ENCODE measurements at regions not wholly inside any gene's neighbourhood (a gene's known extent, or its start where the extent isn't known, plus 50 kb on each side); places are given as distances from the start of the nearest gene placed in this dataset.
A peak's percentile ranks its signal among the peaks of the same experiment; 100 is the strongest.

DNA sequence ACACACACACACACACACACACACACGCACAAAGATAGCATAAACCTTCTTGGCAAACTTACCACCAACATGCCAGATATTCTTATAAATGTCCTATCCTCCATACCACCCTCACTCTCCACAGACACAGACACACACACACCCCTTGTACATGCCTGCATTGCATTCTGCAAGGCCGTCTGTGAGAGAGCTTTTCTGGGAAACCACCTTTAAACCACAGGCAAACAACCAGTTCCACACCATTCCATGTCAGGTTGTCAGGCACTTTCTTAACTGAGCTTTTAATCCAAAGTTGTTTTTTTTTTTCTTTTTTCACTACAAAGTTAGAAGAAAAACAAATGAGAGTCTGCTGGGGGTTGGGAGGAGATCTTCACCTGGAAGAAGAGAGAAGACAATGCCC, 221.1 kb downstream of the C1D start:
- DNase-seq (ENCODE audit: low read depth, low spot score), result no peak
- Histone ChIP-seq H3K36me3 (ENCODE audit: insufficient read depth, low read length) (no peaks in the 10 kb centered on the region), H3K9ac (ENCODE audit: insufficient read length) (no peak overlapping the region), H3K9me3 (ENCODE audit: low read depth, low read length) (no peaks in the 10 kb centered on the region), H3K4me3 (no peak overlapping the region), H3K27ac (no peak overlapping the region)
- TF ChIP-seq EZH2 (IDR thresholded peaks at IDR 0.05) (no peak), POLR2AphosphoS5 (IDR thresholded peaks at IDR 0.05; ENCODE audit: borderline replicate concordance, low read depth, low read length) (no peak), FOXP2 (optimal IDR thresholded peaks at IDR 0.05; ENCODE audit: control extremely low read depth, extremely low read length, insufficient read depth) (no peak)

DNA sequence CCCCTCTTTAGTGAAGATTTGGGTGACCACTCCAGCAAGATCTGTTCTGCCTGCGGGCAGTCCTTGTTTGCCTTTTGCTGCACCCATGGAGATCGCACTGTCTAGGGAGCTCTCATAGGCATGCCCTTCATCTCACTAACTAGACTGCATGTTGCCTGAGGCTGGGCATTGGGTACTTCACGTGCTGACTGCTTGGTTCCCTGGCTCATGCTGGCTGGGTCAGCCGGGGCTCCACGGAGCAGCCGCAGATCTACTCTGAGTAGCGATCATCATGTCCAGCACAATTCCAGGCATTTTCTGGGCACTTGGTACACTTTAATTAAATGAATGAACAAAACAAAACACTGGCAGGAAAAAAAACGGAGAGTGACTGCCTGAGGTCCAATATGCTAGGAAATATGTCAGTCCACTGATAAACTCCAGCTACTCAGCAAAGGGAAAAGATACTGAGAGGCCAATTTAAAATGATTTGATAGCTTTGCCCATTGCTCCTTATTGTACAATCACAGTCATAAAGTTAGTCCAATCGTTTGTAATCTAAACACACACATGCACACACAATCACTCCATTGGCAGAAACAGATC, 220.3 kb downstream of the C1D start:
- no peak for DNase-seq (ENCODE audit: low read depth, low spot score)
- H3K9ac ChIP-seq (ENCODE audit: insufficient read length), result no peak overlapping the region
- H3K27ac ChIP-seq, result no peak overlapping the region
- H3K9me3 ChIP-seq (ENCODE audit: low read depth, low read length), result no peaks in the 10 kb centered on the region
- TF ChIP-seq EZH2 (IDR thresholded peaks at IDR 0.05), result no peak
- TF ChIP-seq FOXP2 (optimal IDR thresholded peaks at IDR 0.05; ENCODE audit: control extremely low read depth, extremely low read length, insufficient read depth), result no peak
- TF ChIP-seq POLR2AphosphoS5 (IDR thresholded peaks at IDR 0.05; ENCODE audit: borderline replicate concordance, low read depth, low read length), result no peak
- no peak overlapping the region for H3K4me3 ChIP-seq
- no peaks in the 10 kb centered on the region for H3K36me3 ChIP-seq (ENCODE audit: insufficient read depth, low read length)

DNA sequence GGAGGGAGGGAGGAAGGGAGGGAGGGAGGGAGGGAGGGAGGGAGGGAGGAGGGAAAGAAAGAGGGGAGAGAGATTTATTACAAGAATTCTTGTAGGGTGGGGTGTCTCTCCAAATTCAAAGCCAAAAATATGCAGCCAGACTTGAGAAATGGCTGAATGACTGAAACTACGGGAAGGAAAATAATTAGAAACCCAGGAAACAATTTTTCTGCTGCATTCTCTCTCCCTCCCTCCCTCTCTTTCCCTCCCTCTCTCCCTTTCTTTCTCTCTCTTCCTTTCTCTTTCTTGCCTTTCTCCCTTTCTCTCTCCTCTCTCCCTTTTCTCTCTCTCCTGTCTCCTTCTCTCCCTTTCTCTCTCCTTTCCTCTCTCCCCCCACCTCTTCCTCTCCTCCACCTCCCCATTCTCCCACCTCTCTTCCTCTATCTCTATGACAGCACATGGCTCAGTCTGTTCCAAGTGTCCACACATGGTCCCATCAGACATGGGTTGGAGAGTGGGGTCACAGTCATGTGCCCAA, 218.7 kb downstream of the C1D start:
- Histone ChIP-seq H3K9me3 (ENCODE audit: low read depth, low read length) (no peaks in the 10 kb centered on the region), H3K4me3 (no peak overlapping the region), H3K27ac (no peak overlapping the region), H3K36me3 (ENCODE audit: insufficient read depth, low read length) (no peaks in the 10 kb centered on the region), H3K9ac (ENCODE audit: insufficient read length) (no peak overlapping the region)
- no peak for TF ChIP-seq POLR2AphosphoS5 (IDR thresholded peaks at IDR 0.05; ENCODE audit: borderline replicate concordance, low read depth, low read length)
- no peak for DNase-seq (ENCODE audit: low read depth, low spot score)

DNA sequence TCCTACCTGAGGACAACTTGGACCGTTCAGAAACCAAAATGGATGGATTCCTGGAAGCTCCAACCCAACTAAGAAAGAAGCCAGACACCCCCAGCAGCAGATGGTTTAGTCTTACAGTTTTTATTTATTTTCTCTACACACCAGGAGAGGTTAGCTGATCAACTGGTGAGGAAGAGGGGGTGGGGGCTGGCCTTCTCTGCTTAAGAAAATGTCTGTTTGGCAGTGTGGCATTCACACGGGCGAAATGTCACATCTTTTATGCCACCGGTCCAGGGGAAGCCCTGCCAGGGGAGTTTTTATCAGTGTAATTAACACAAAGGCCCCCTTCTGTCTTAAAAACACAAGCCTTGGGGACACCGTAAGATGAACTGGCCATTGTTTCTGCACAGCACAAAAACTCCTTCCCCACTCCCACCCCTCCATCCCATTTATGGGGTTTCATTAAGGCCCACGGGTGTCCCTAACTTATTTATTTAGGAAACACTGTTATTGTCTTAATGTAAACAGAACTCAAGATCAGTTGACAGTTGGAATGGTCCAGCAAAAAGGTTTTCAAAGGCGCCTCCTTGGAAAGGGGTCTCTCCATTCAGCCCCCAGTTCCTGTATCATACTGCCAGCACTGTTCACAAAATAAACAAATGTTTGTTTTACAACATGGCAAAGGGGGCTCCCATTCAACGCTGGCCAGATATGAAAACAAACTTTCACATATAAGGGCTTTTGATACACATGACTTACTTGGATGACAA, 217.0 kb downstream of the C1D start:
- no peaks in the 10 kb centered on the region for H3K36me3 ChIP-seq (ENCODE audit: insufficient read depth, low read length)
- peak overlapping the region; percentile 53 for H3K27ac ChIP-seq
- TF ChIP-seq POLR2AphosphoS5 (IDR thresholded peaks at IDR 0.05; ENCODE audit: borderline replicate concordance, low read depth, low read length), result no peak
- TF ChIP-seq FOXP2 (optimal IDR thresholded peaks at IDR 0.05; ENCODE audit: control extremely low read depth, extremely low read length, insufficient read depth), result no peak
- no peak for TF ChIP-seq EZH2 (IDR thresholded peaks at IDR 0.05)
- H3K9ac ChIP-seq (ENCODE audit: insufficient read length), result peak overlapping the region; percentile 30
- DNase-seq (ENCODE audit: low read depth, low spot score), result no peak
- H3K4me3 ChIP-seq, result peak overlapping the region; percentile 72
- no peaks in the 10 kb centered on the region for H3K9me3 ChIP-seq (ENCODE audit: low read depth, low read length)

DNA sequence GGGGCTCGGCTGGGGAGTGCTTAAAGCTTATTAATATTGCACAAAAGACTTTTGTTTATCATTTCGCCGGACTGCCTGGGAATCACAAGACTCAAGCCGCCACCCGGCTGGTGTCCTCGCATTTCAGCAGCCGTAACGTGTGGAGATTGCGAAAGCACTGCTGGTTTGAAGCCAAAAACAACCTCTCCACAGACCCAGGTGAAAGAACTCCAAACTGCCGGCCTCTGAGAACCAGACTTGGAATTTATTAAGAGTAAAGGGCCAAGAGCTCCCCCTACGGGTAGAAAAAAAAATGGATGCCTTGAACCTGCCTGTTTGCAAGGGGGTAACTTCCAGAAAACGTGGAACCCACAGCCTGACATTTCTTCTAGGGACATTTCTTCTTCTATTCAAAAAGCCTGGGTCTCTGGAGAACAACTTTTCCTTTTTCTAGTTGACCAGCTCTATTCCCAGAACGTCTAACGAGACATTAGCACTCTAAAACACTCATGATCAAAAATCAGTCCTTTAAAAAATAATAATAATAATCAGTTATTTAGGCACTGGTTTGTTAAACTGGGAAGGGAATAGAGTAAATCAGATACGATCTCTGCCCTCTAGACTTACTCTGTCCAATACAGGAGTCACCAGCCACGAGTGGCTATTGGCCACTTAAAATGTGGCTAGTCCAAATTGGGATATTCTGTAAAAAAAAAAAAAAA, 216.3 kb downstream of the C1D start:
- H3K9ac ChIP-seq (ENCODE audit: insufficient read length), result peak overlapping the region; percentile 30
- DNase-seq (ENCODE audit: low read depth, low spot score), result peak; percentile 83
- H3K36me3 ChIP-seq (ENCODE audit: insufficient read depth, low read length), result no peaks in the 10 kb centered on the region
- no peaks in the 10 kb centered on the region for H3K9me3 ChIP-seq (ENCODE audit: low read depth, low read length)
- no peak for TF ChIP-seq EZH2 (IDR thresholded peaks at IDR 0.05)
- TF ChIP-seq POLR2AphosphoS5 (IDR thresholded peaks at IDR 0.05; ENCODE audit: borderline replicate concordance, low read depth, low read length), result no peak
- H3K27ac ChIP-seq, result peak overlapping the region; percentile 53; the same call in 1 of the 2 replicates
- peak overlapping the region; percentile 72 for H3K4me3 ChIP-seq

DNA sequence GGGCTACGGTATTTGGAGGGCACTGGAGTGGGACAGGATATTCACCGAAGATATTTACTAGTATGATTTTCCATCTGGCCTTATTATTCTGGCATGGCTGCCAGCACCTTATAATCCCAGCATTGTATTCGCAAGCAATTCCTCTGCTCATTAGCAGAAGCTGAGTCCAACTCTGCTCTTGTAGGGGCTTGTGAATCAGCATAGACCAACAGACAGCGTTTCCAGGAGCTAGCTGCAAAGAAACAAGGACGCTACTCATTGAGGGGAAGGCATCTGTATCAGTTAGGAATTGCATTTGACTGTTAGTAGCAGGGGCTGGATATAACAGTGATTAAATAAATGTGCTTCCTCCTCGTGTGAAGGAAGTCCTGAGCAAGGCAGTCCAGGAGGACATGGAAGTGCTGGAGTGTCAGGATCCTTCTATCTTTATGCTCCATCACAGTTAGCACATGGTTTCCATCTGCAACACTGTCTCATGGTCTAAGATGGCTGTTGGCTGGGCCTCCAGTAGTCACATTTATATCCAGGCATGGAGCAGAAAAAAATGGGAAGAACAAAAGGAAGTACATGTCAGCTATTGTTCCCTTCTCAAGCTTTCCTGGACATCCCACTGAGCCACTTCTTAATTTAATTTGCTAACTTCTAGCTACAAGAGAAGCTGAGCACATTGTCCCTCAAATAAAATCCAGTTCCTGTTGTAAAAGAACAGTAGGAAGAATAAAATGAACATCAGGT, 214.1 kb downstream of the C1D start:
- no peak overlapping the region for H3K4me3 ChIP-seq
- no peak overlapping the region for H3K9ac ChIP-seq (ENCODE audit: insufficient read length)
- H3K27ac ChIP-seq, result no peak overlapping the region
- H3K9me3 ChIP-seq (ENCODE audit: low read depth, low read length), result 0 out of 2 replicates have a peak, but pooled peaks cover 2% of the 10 kb centered on the region
- no peak for DNase-seq (ENCODE audit: low read depth, low spot score)
- TF ChIP-seq FOXP2 (optimal IDR thresholded peaks at IDR 0.05; ENCODE audit: control extremely low read depth, extremely low read length, insufficient read depth) (no peak), EZH2 (IDR thresholded peaks at IDR 0.05) (no peak), POLR2AphosphoS5 (IDR thresholded peaks at IDR 0.05; ENCODE audit: borderline replicate concordance, low read depth, low read length) (no peak)
- no peaks in the 10 kb centered on the region for H3K36me3 ChIP-seq (ENCODE audit: insufficient read depth, low read length)

DNA sequence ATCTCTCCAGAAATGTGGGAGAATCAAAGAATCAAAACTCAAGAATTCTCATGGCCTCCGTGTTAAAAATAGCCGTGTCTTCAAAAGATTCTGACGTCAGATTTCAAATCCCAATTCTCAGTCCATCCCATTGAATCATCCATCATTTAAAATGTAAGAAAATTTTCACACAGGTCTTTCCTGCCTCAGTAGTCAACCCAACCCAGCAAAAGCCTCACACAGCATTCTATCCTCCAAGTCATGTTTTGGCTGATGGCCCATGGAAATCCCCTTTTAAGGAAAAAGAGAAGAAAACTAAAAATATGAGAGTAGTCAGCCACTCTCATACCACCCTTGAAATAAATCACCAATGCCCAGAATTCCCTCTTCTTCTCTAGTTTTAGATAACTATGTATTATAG, 211.8 kb downstream of the C1D start:
- Histone ChIP-seq H3K9ac (ENCODE audit: insufficient read length) (no peak overlapping the region), H3K36me3 (ENCODE audit: insufficient read depth, low read length) (no peaks in the 10 kb centered on the region), H3K9me3 (ENCODE audit: low read depth, low read length) (0 out of 2 replicates have a peak, but pooled peaks cover 2% of the 10 kb centered on the region), H3K4me3 (no peak overlapping the region), H3K27ac (no peak overlapping the region)
- TF ChIP-seq POLR2AphosphoS5 (IDR thresholded peaks at IDR 0.05; ENCODE audit: borderline replicate concordance, low read depth, low read length) (no peak), EZH2 (IDR thresholded peaks at IDR 0.05) (no peak), FOXP2 (optimal IDR thresholded peaks at IDR 0.05; ENCODE audit: control extremely low read depth, extremely low read length, insufficient read depth) (no peak)
- no peak for DNase-seq (ENCODE audit: low read depth, low spot score)

All from SK-N-MC (cell line).